SK-N-SH (cell line): ENCODE measurements at regions not wholly inside any gene's neighbourhood (a gene's known extent, or its start where the extent isn't known, plus 50 kb on each side); places are given as distances from the start of the nearest gene placed in this dataset.

Source experiments
- CTCF ChIA-PET: fragments of 300-600, 350-600 bp; formaldehyde crosslinking; extraction: SDS; loops from one replicate; lab custom pipeline; 2021; lab: Yijun Ruan, JAX
- POLR2A ChIA-PET: fragments of 350-600 bp; sonication (Branson Sonifier 250); formaldehyde crosslinking; extraction: SDS; loops from one replicate; lab custom pipeline; 2020; ENCODE audit warnings: antibody characterized with exemption, inconsistent platforms; lab: Yijun Ruan, JAX
- DNase-seq: peaks from one replicate; pipeline ENCODE4 v3.0.0; 2012
- H2AFZ ChIP-seq: fragments of 200-600 bp; sonication (generic); 2 replicates; pipeline ENCODE4 v1.8.1; 2016; ENCODE audit warnings: antibody characterized with exemption, mild to moderate bottlenecking, low read depth
- H3F3A ChIP-seq: fragments of 200-600 bp; sonication (generic); replicated peaks from 2 replicates; pipeline ENCODE3; 2016; ENCODE audit warnings: antibody characterized with exemption, mild to moderate bottlenecking; ENCODE audit not compliant: insufficient read depth
- H3K27ac ChIP-seq, 2 experiments: fragments of 200-500 bp in 1 of 2; fragments of 200-600 bp in 1 of 2; sonication (Bioruptor generic) in 1 of 2; sonication (generic), shearing (Covaris generic) in 1 of 2; 2 replicates each; pipeline versions ENCODE4 v1.5.1 to v1.6.1; 2014 to 2016; ENCODE audit warnings: low read depth in 2 of 2, inconsistent platforms in 1 of 2, low read length in 1 of 2, mild to moderate bottlenecking in 1 of 2, mixed read lengths in 1 of 2
- H3K27me3 ChIP-seq: fragments of 200-600 bp; sonication (generic), shearing (Covaris generic); 2 replicates; pipeline ENCODE4 v1.6.1; 2016; ENCODE audit warnings: mixed run types; ENCODE audit not compliant: insufficient read depth
- H3K36me3 ChIP-seq, 2 experiments: fragments of 200-500 bp in 1 of 2; fragments of 200-600 bp in 1 of 2; sonication (Bioruptor generic) in 1 of 2; sonication (generic) in 1 of 2; replicated peaks in 1 of 2; 2 replicates each; pipeline versions ENCODE3 to v1.5.1; 2014 to 2016; ENCODE audit warnings: low read length in 1 of 2, mild to moderate bottlenecking in 1 of 2; ENCODE audit not compliant: insufficient read depth in 2 of 2, control insufficient read depth in 1 of 2
- H3K4me1 ChIP-seq, 2 experiments: fragments of 200-500 bp in 1 of 2; fragments of 200-600 bp in 1 of 2; sonication (Bioruptor generic) in 1 of 2; sonication (generic), shearing (Covaris generic) in 1 of 2; 2 replicates each; pipeline versions ENCODE4 v1.5.1 to v1.6.1; 2014 to 2016; ENCODE audit warnings: low read depth in 1 of 2, low read length in 1 of 2, mixed run types in 1 of 2; ENCODE audit not compliant: insufficient read depth in 2 of 2, control insufficient read depth in 1 of 2
- H3K4me2 ChIP-seq: fragments of 200-600 bp; sonication (generic), shearing (Covaris generic); 2 replicates; pipeline ENCODE4 v1.6.1; 2017; ENCODE audit warnings: mixed run types
- H3K4me3 ChIP-seq, 2 experiments: fragments of 200-500 bp in 1 of 2; fragments of 200-600 bp in 1 of 2; sonication (Bioruptor generic) in 1 of 2; sonication (generic), shearing (Covaris generic) in 1 of 2; 2 replicates each; pipeline versions ENCODE4 v1.5.1 to v1.8.1; 2014 to 2016; ENCODE audit warnings: low read depth in 2 of 2, inconsistent platforms in 1 of 2, low read length in 1 of 2, mild to moderate bottlenecking in 1 of 2, mixed read lengths in 1 of 2, moderate library complexity in 1 of 2
- H3K79me2 ChIP-seq: fragments of 200-600 bp; sonication (generic); 2 replicates; pipeline ENCODE4 v1.8.1; 2017; ENCODE audit warnings: mild to moderate bottlenecking; ENCODE audit not compliant: insufficient read depth
- H3K9ac ChIP-seq: fragments of 200-600 bp; sonication (generic); 2 replicates; pipeline ENCODE4 v1.6.1; 2017; ENCODE audit warnings: mixed run types
- H3K9me2 ChIP-seq: fragments of 200-600 bp; sonication (generic); 2 replicates; pipeline ENCODE4 v1.6.1; 2017; ENCODE audit warnings: mixed run types
- H3K9me3 ChIP-seq: fragments of 200-600 bp; sonication (generic); 2 replicates; pipeline ENCODE4 v1.6.1; 2017; ENCODE audit warnings: mixed run types, mild to moderate bottlenecking, moderate library complexity
- H4K20me1 ChIP-seq: fragments of 200-600 bp; sonication (generic); 2 replicates; pipeline ENCODE4 v1.6.1; 2017; ENCODE audit warnings: mild to moderate bottlenecking, mixed run types; ENCODE audit not compliant: insufficient read depth
- CHD2 ChIP-seq: fragments of 150-350 bp; IDR thresholded peaks from 2 replicates; pipeline ENCODE4 v1.6.1; 2018; ENCODE audit warnings: low read length; ENCODE audit not compliant: partially characterized antibody
- EZH2phosphoT487 ChIP-seq: fragments of 200-600 bp; sonication (generic); IDR thresholded peaks from 2 replicates; pipeline ENCODE4 v1.6.1; 2017; ENCODE audit warnings: low read depth, mixed run types, mild to moderate bottlenecking, antibody characterized with exemption, moderate library complexity, borderline replicate concordance
- FOSL2 ChIP-seq: IDR thresholded peaks from 2 replicates; pipeline ENCODE4 v1.4.0; 2012; ENCODE audit warnings: low read depth, mild to moderate bottlenecking, moderate library complexity, borderline replicate concordance
- JUND ChIP-seq: IDR thresholded peaks from 2 replicates; pipeline ENCODE4 v1.4.0; 2012
- NRF1 ChIP-seq: IDR thresholded peaks from 2 replicates; pipeline ENCODE4 v1.6.1; 2012; ENCODE audit warnings: low read depth, mild to moderate bottlenecking, low read length
- RAD21 ChIP-seq: IDR thresholded peaks from 2 replicates; pipeline ENCODE4 v1.6.1; 2012; ENCODE audit warnings: mild to moderate bottlenecking, low read length
- RCOR1 ChIP-seq: fragments of 150-350 bp; IDR thresholded peaks from 2 replicates; pipeline ENCODE4 v1.6.1; 2017; ENCODE audit warnings: antibody characterized with exemption, low read length
- SIN3A ChIP-seq: IDR thresholded peaks from 2 replicates; pipeline ENCODE4 v1.6.1; 2012; ENCODE audit warnings: low read depth, mild to moderate bottlenecking, low read length, moderate library complexity, borderline replicate concordance
- TEAD4 ChIP-seq: IDR thresholded peaks from 2 replicates; pipeline ENCODE4 v1.4.0; 2012; ENCODE audit warnings: mild to moderate bottlenecking, borderline replicate concordance; ENCODE audit not compliant: insufficient read depth
- YY1 ChIP-seq: IDR thresholded peaks from 2 replicates; pipeline ENCODE4 v1.4.0; 2012; ENCODE audit warnings: low read depth, mild to moderate bottlenecking
- WGBS: methylation state at CpG from one replicate; pipeline ENCODE4 v1.1.6; 2017; ENCODE audit warnings: low lambda C conversion rate; 5-methylcytosine and 5-hydroxymethylcytosine counted together
- TF ChIP-seq, protein P1 (sequence below): IDR thresholded peaks from 2 replicates; pipeline ENCODE4 v1.4.0; 2012; ENCODE audit warnings: low read depth
- TF ChIP-seq, protein P2 (sequence below): IDR thresholded peaks from 2 replicates; pipeline ENCODE4 v1.6.1; 2012; ENCODE audit warnings: mild to moderate bottlenecking, low read depth, low read length, moderate library complexity
- TF ChIP-seq, protein P3 (sequence below): IDR thresholded peaks from 2 replicates; pipeline ENCODE4 v1.4.0; 2012; ENCODE audit warnings: low read depth, borderline replicate concordance
- TF ChIP-seq, protein P4 (sequence below): fragments of 150-350 bp; IDR thresholded peaks from 2 replicates; pipeline ENCODE4 v1.6.1; 2016; ENCODE audit warnings: mild to moderate bottlenecking, low read depth, low read length
- TF ChIP-seq, protein P5 (sequence below): IDR thresholded peaks from 2 replicates; pipeline ENCODE4; 2012
- TF ChIP-seq, protein P6 (sequence below): fragments of 200-600 bp; sonication (generic); IDR thresholded peaks from 2 replicates; pipeline ENCODE4 v1.6.1; 2017; ENCODE audit warnings: antibody characterized with exemption, mild to moderate bottlenecking, moderate library complexity

DNA sequence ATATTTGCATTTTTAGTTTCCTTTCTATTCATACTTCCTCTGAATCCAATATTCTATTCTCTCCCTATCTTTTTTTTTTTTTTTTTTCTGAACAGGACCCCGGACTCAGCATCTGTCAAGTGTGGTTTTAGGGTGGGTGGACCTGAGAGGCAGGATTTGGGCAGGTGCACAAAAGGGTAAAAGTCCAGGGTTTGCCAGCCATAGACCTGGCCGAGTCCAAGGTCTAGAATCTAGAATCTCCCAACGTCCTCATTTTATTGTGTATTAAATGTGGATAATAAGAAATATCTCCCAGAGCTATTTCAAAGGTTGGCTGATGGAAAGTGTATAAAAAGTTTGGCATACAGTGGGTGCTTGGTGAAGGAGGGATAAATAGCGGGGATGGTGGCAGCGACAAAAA lies 273.3 kb upstream of the MAF start:
- no peak for DNase-seq
- Histone ChIP-seq H3K9me2 (no peaks in the 10 kb centered on the region), H3K9ac (no peak overlapping the region), H3K27ac (no peak overlapping the region), H3K27me3 (no peaks in the 10 kb centered on the region), H3K79me2 (no peaks in the 10 kb centered on the region), H3K9me3 (no peaks in the 10 kb centered on the region), H2AFZ (no peak overlapping the region), H4K20me1 (no peaks in the 10 kb centered on the region), H3K4me1 (no peaks in the 10 kb centered on the region), H3K36me3 (no peaks in the 10 kb centered on the region)
- WGBS: 38% methylated on average over 5 of the region's 5 CpGs
- CTCF ChIA-PET: no interaction called here
- TF ChIP-seq, protein P1, sequence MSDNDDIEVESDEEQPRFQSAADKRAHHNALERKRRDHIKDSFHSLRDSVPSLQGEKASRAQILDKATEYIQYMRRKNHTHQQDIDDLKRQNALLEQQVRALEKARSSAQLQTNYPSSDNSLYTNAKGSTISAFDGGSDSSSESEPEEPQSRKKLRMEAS: no peak
- TF ChIP-seq, protein P2, sequence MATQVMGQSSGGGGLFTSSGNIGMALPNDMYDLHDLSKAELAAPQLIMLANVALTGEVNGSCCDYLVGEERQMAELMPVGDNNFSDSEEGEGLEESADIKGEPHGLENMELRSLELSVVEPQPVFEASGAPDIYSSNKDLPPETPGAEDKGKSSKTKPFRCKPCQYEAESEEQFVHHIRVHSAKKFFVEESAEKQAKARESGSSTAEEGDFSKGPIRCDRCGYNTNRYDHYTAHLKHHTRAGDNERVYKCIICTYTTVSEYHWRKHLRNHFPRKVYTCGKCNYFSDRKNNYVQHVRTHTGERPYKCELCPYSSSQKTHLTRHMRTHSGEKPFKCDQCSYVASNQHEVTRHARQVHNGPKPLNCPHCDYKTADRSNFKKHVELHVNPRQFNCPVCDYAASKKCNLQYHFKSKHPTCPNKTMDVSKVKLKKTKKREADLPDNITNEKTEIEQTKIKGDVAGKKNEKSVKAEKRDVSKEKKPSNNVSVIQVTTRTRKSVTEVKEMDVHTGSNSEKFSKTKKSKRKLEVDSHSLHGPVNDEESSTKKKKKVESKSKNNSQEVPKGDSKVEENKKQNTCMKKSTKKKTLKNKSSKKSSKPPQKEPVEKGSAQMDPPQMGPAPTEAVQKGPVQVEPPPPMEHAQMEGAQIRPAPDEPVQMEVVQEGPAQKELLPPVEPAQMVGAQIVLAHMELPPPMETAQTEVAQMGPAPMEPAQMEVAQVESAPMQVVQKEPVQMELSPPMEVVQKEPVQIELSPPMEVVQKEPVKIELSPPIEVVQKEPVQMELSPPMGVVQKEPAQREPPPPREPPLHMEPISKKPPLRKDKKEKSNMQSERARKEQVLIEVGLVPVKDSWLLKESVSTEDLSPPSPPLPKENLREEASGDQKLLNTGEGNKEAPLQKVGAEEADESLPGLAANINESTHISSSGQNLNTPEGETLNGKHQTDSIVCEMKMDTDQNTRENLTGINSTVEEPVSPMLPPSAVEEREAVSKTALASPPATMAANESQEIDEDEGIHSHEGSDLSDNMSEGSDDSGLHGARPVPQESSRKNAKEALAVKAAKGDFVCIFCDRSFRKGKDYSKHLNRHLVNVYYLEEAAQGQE: no peak
- no peak for TF ChIP-seq RAD21
- TF ChIP-seq, protein P3, sequence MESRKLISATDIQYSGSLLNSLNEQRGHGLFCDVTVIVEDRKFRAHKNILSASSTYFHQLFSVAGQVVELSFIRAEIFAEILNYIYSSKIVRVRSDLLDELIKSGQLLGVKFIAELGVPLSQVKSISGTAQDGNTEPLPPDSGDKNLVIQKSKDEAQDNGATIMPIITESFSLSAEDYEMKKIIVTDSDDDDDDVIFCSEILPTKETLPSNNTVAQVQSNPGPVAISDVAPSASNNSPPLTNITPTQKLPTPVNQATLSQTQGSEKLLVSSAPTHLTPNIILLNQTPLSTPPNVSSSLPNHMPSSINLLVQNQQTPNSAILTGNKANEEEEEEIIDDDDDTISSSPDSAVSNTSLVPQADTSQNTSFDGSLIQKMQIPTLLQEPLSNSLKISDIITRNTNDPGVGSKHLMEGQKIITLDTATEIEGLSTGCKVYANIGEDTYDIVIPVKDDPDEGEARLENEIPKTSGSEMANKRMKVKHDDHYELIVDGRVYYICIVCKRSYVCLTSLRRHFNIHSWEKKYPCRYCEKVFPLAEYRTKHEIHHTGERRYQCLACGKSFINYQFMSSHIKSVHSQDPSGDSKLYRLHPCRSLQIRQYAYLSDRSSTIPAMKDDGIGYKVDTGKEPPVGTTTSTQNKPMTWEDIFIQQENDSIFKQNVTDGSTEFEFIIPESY: no peak
- no peak for TF ChIP-seq RCOR1
- TF ChIP-seq, protein P4, sequence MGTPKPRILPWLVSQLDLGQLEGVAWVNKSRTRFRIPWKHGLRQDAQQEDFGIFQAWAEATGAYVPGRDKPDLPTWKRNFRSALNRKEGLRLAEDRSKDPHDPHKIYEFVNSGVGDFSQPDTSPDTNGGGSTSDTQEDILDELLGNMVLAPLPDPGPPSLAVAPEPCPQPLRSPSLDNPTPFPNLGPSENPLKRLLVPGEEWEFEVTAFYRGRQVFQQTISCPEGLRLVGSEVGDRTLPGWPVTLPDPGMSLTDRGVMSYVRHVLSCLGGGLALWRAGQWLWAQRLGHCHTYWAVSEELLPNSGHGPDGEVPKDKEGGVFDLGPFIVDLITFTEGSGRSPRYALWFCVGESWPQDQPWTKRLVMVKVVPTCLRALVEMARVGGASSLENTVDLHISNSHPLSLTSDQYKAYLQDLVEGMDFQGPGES: no peak
- no peak for TF ChIP-seq FOSL2
- no peak for TF ChIP-seq YY1
- TF ChIP-seq, protein P5, sequence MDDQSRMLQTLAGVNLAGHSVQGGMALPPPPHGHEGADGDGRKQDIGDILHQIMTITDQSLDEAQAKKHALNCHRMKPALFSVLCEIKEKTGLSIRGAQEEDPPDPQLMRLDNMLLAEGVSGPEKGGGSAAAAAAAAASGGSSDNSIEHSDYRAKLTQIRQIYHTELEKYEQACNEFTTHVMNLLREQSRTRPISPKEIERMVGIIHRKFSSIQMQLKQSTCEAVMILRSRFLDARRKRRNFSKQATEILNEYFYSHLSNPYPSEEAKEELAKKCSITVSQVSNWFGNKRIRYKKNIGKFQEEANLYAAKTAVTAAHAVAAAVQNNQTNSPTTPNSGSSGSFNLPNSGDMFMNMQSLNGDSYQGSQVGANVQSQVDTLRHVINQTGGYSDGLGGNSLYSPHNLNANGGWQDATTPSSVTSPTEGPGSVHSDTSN: no peak
- TF ChIP-seq JUND: no peak
- TF ChIP-seq CHD2: no peak
- no peak for TF ChIP-seq TEAD4
- no peak for TF ChIP-seq EZH2phosphoT487
- TF ChIP-seq, protein P6, sequence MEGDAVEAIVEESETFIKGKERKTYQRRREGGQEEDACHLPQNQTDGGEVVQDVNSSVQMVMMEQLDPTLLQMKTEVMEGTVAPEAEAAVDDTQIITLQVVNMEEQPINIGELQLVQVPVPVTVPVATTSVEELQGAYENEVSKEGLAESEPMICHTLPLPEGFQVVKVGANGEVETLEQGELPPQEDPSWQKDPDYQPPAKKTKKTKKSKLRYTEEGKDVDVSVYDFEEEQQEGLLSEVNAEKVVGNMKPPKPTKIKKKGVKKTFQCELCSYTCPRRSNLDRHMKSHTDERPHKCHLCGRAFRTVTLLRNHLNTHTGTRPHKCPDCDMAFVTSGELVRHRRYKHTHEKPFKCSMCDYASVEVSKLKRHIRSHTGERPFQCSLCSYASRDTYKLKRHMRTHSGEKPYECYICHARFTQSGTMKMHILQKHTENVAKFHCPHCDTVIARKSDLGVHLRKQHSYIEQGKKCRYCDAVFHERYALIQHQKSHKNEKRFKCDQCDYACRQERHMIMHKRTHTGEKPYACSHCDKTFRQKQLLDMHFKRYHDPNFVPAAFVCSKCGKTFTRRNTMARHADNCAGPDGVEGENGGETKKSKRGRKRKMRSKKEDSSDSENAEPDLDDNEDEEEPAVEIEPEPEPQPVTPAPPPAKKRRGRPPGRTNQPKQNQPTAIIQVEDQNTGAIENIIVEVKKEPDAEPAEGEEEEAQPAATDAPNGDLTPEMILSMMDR: no peak
- TF ChIP-seq NRF1: no peak
- no peak for TF ChIP-seq SIN3A
- TF ChIP-seq, all 33 proteins: peak for 0
- POLR2A ChIA-PET: no interaction called here
- Histone ChIP-seq H3F3A (no peaks in the 10 kb centered on the region), H3K4me2 (no peak overlapping the region), H3K4me3 (no peak overlapping the region)
